SK-N-SH treated with all-trans-retinoic acid at 6 μM for 48 hours (cell line): ENCODE measurements at regions not wholly inside any gene's neighbourhood (a gene's known extent, or its start where the extent isn't known, plus 50 kb on each side); places are given as distances from the start of the nearest gene placed in this dataset.

ENCODE experiments used
- ARNTL ChIP-seq: fragments of 450-650 bp; formaldehyde crosslinking; IDR thresholded peaks from 2 replicates; pipeline ENCODE4 v1.5.0; 2020; ENCODE audit warnings: low read depth, mild to moderate bottlenecking, moderate library complexity, borderline replicate concordance
- BACH2 ChIP-seq: fragments of 250-450 bp; sonication (Bioruptor Pico); IDR thresholded peaks from 2 replicates; pipeline ENCODE4 v1.9.0; 2021; ENCODE audit warnings: mild to moderate bottlenecking, borderline replicate concordance
- CSDC2 ChIP-seq: fragments of 250-450 bp; sonication (Bioruptor Pico); IDR thresholded peaks from 2 replicates; pipeline ENCODE4 v1.5.0; 2020; ENCODE audit warnings: mild to moderate bottlenecking, moderate library complexity
- RARB ChIP-seq: fragments of 250-450 bp; sonication (Bioruptor Pico); IDR thresholded peaks from 2 replicates; pipeline ENCODE4 v1.8.0; 2021; ENCODE audit warnings: mild to moderate bottlenecking, moderate library complexity
- ZC3H10 ChIP-seq: fragments of 250-450 bp; sonication (Bioruptor Pico); IDR thresholded peaks from 2 replicates; pipeline ENCODE4 v1.5.1; 2021; ENCODE audit warnings: mild to moderate bottlenecking, moderate library complexity
- ZFP3 ChIP-seq: fragments of 250-450 bp; sonication (Bioruptor Pico); IDR thresholded peaks from 2 replicates; pipeline ENCODE4 v1.5.0; 2020; ENCODE audit warnings: mild to moderate bottlenecking, moderate library complexity
- ZFP30 ChIP-seq: fragments of 450-650 bp; formaldehyde crosslinking; IDR thresholded peaks from 2 replicates; pipeline ENCODE4 v1.5.0; 2022; ENCODE audit warnings: mild to moderate bottlenecking, moderate library complexity
- ZNF565 ChIP-seq: fragments of 450-650 bp; formaldehyde crosslinking; conservative IDR thresholded peaks from 2 replicates; pipeline ENCODE4 v1.5.0; 2020; ENCODE audit warnings: low read depth, mild to moderate bottlenecking, moderate library complexity
- ZNF8 ChIP-seq: fragments of 450-650 bp; formaldehyde crosslinking; IDR thresholded peaks from 2 replicates; pipeline ENCODE4 v1.5.0; 2020; ENCODE audit warnings: mild to moderate bottlenecking, moderate library complexity
- TF ChIP-seq, protein P1 (sequence below): fragments of 250-450 bp; sonication (Bioruptor Pico); IDR thresholded peaks from 2 replicates; pipeline ENCODE4 v1.8.0; 2020; ENCODE audit warnings: mild to moderate bottlenecking, moderate library complexity, borderline replicate concordance
- TF ChIP-seq, protein P2 (sequence below): fragments of 250-450 bp; sonication (Bioruptor Pico); IDR thresholded peaks from 2 replicates; pipeline ENCODE4 v1.5.1; 2020; ENCODE audit warnings: low read depth, mild to moderate bottlenecking, moderate library complexity
- TF ChIP-seq, protein P3 (sequence below): fragments of 250-450 bp; sonication (Bioruptor Pico); IDR thresholded peaks from 2 replicates; pipeline ENCODE4 v1.5.0; 2020; ENCODE audit warnings: mild to moderate bottlenecking, moderate library complexity

DNA sequence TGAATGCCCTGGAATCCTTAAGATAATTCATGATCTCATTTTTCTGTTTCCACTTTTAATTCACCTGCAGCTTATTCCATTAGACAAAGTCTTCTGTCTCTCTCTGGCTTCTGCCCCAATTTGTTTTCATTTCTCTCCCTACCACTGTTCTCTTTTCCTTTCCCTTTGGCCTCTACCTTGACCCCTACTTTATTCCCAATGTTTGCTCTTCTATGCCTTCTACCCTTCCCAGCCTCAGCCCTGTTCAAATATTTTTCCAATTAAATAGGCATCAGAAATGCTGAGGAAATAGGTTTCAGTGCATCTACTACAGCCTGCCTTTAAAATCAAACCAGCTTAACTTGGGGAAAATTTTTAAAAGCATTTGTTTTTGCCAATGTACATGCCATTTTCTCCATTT is 443.7 kb upstream of the CWC22 start:
- TF ChIP-seq CSDC2 (CRISPR knock-in tag) (no peak), ZNF565 (no peak), RARB (CRISPR knock-in tag) (no peak), ZFP3 (CRISPR knock-in tag) (no peak), ARNTL (CRISPR knock-in tag) (no peak), ZFP30 (no peak), BACH2 (no peak), ZC3H10 (CRISPR knock-in tag) (no peak), ZNF8 (CRISPR knock-in tag) (no peak)
- TF ChIP-seq, protein P1, sequence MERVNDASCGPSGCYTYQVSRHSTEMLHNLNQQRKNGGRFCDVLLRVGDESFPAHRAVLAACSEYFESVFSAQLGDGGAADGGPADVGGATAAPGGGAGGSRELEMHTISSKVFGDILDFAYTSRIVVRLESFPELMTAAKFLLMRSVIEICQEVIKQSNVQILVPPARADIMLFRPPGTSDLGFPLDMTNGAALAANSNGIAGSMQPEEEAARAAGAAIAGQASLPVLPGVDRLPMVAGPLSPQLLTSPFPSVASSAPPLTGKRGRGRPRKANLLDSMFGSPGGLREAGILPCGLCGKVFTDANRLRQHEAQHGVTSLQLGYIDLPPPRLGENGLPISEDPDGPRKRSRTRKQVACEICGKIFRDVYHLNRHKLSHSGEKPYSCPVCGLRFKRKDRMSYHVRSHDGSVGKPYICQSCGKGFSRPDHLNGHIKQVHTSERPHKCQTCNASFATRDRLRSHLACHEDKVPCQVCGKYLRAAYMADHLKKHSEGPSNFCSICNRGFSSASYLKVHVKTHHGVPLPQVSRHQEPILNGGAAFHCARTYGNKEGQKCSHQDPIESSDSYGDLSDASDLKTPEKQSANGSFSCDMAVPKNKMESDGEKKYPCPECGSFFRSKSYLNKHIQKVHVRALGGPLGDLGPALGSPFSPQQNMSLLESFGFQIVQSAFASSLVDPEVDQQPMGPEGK (CRISPR knock-in tag), result no peak
- TF ChIP-seq, protein P2, sequence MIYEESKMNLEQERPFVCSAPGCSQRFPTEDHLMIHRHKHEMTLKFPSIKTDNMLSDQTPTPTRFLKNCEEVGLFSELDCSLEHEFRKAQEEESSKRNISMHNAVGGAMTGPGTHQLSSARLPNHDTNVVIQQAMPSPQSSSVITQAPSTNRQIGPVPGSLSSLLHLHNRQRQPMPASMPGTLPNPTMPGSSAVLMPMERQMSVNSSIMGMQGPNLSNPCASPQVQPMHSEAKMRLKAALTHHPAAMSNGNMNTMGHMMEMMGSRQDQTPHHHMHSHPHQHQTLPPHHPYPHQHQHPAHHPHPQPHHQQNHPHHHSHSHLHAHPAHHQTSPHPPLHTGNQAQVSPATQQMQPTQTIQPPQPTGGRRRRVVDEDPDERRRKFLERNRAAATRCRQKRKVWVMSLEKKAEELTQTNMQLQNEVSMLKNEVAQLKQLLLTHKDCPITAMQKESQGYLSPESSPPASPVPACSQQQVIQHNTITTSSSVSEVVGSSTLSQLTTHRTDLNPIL (CRISPR knock-in tag), result no peak
- TF ChIP-seq, protein P3, sequence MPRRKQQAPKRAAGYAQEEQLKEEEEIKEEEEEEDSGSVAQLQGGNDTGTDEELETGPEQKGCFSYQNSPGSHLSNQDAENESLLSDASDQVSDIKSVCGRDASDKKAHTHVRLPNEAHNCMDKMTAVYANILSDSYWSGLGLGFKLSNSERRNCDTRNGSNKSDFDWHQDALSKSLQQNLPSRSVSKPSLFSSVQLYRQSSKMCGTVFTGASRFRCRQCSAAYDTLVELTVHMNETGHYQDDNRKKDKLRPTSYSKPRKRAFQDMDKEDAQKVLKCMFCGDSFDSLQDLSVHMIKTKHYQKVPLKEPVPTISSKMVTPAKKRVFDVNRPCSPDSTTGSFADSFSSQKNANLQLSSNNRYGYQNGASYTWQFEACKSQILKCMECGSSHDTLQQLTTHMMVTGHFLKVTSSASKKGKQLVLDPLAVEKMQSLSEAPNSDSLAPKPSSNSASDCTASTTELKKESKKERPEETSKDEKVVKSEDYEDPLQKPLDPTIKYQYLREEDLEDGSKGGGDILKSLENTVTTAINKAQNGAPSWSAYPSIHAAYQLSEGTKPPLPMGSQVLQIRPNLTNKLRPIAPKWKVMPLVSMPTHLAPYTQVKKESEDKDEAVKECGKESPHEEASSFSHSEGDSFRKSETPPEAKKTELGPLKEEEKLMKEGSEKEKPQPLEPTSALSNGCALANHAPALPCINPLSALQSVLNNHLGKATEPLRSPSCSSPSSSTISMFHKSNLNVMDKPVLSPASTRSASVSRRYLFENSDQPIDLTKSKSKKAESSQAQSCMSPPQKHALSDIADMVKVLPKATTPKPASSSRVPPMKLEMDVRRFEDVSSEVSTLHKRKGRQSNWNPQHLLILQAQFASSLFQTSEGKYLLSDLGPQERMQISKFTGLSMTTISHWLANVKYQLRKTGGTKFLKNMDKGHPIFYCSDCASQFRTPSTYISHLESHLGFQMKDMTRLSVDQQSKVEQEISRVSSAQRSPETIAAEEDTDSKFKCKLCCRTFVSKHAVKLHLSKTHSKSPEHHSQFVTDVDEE (CRISPR knock-in tag), result no peak
